CD4-positive, alpha-beta T cell (primary cell): ENCODE measurements at regions not wholly inside any gene's neighbourhood (a gene's known extent, or its start where the extent isn't known, plus 50 kb on each side); places are given as distances from the start of the nearest gene placed in this dataset.

Experiments
- ATAC-seq: fragments of 200-7000 bp; cut with Tn5 transposase; one replicate; pipeline ENCODE4 v1.10.0; 2022; ENCODE audit warnings: mild to moderate bottlenecking; ENCODE audit not compliant: poor library complexity
- CTCF ChIA-PET: fragments of 350-600 bp; sonication (Branson Sonifier 250); formaldehyde crosslinking; loops from one replicate; lab custom pipeline; 2021; ENCODE audit warnings: antibody characterized with exemption, inconsistent platforms; lab: Charles Lee
- POLR2A ChIA-PET: fragments of 350-600 bp; sonication (Branson Sonifier 250); formaldehyde crosslinking; loops from one replicate; lab custom pipeline; 2021; ENCODE audit warnings: antibody characterized with exemption, inconsistent platforms; lab: Charles Lee
- DNase-seq, 14 experiments: peaks; one replicate each; pipeline ENCODE4 v3.0.0-alpha.2; 2013 to 2020; ENCODE audit warnings: mixed read lengths in 2 of 14
- H3K27ac ChIP-seq, 2 donors: one replicate each; pipeline versions ENCODE4 v1.5.1 to v1.7.0; 2013; ENCODE audit warnings: low read length in 2 of 2, low read depth in 1 of 2, mild to moderate bottlenecking in 1 of 2
- H3K27me3 ChIP-seq, 2 experiments: 1 replicate in 1 of 2; 2 replicates in 1 of 2; pipeline versions ENCODE4 v1.6.1 to v1.7.0; 2013; ENCODE audit warnings: low read length in 2 of 2, control low read depth in 1 of 2, mild to moderate bottlenecking in 1 of 2, moderate library complexity in 1 of 2; ENCODE audit not compliant: insufficient read depth in 2 of 2, control insufficient read depth in 1 of 2
- H3K36me3 ChIP-seq: one replicate; pipeline ENCODE4 v1.6.1; 2013; ENCODE audit warnings: low read length, control low read depth; ENCODE audit not compliant: insufficient read depth
- H3K4me1 ChIP-seq: one replicate; pipeline ENCODE4 v1.6.1; 2013; ENCODE audit warnings: low read length, control low read depth; ENCODE audit not compliant: insufficient read depth
- H3K4me3 ChIP-seq: one replicate; pipeline ENCODE4 v1.5.1; 2013; ENCODE audit warnings: mild to moderate bottlenecking, low read length, moderate library complexity
- H3K9me3 ChIP-seq, 2 experiments: 1 replicate in 1 of 2; 2 replicates in 1 of 2; pipeline versions ENCODE4 v1.6.1 to v1.7.0; 2013; ENCODE audit warnings: low read length in 2 of 2, mild to moderate bottlenecking in 2 of 2, control low read depth in 1 of 2, moderate library complexity in 1 of 2; ENCODE audit not compliant: control insufficient read depth in 1 of 2, insufficient read depth in 1 of 2
- H3K27ac Mint-ChIP-seq: one replicate; pipeline ENCODE4 v1.8.0; 2020; ENCODE audit warnings: mixed read lengths
- H3K27me3 Mint-ChIP-seq: one replicate; pipeline ENCODE4 v1.8.0; 2021; ENCODE audit warnings: mixed read lengths
- H3K36me3 Mint-ChIP-seq: one replicate; pipeline ENCODE4 v1.8.0; 2021; ENCODE audit warnings: low read depth, mixed read lengths
- H3K4me1 Mint-ChIP-seq: one replicate; pipeline ENCODE4 v1.8.0; 2021; ENCODE audit warnings: low read depth, mixed read lengths
- H3K4me3 Mint-ChIP-seq: one replicate; pipeline ENCODE4 v1.8.0; 2020; ENCODE audit warnings: mild to moderate bottlenecking, mixed read lengths
- H3K9me3 Mint-ChIP-seq: one replicate; pipeline ENCODE4 v1.8.0; 2020; ENCODE audit warnings: mixed read lengths
- CTCF ChIP-seq: fragments of 200-600 bp; IDR thresholded peaks from one replicate; pipeline ENCODE4 v1.8.0; 2022; ENCODE audit warnings: antibody characterized with exemption, mild to moderate bottlenecking
- intact Hi-C, 2 experiments: fragments of 100-400 bp; cut with DNase I in 1 of 2; cut with micrococcal nuclease in 1 of 2; formaldehyde crosslinking; loops; one replicate each; pipeline versions ENCODE4 v1.15.1 to v1.9.0; 2023 to 2025; cut with DNase I, micrococcal nuclease

- no peak for TF ChIP-seq CTCF
- H3K27ac Mint-ChIP-seq = no peak overlapping the region
- H3K27me3 ChIP-seq = no peaks in the 10 kb centered on the region
- no peak for ATAC-seq
- ChIA-PET CTCF (no interaction called here), POLR2A (no interaction called here)
- DNase-seq = no peak
- no peak overlapping the region for H3K4me3 ChIP-seq
- no peaks in the 10 kb centered on the region for H3K36me3 Mint-ChIP-seq
- no peak overlapping the region for H3K27ac ChIP-seq
- no peak overlapping the region for H3K4me3 Mint-ChIP-seq
- no peaks in the 10 kb centered on the region for H3K27me3 Mint-ChIP-seq
- no peaks in the 10 kb centered on the region for H3K4me1 ChIP-seq
- no peaks in the 10 kb centered on the region for H3K9me3 Mint-ChIP-seq
- H3K36me3 ChIP-seq = no peaks in the 10 kb centered on the region
- intact Hi-C loops = no loop called here
- H3K9me3 ChIP-seq = no peaks in the 10 kb centered on the region
- H3K4me1 Mint-ChIP-seq = no peaks in the 10 kb centered on the region
These were observed 221.5 kb downstream of the VEGFC start for GRCh38 chr4:176571206-176571605.

GRCh38 chr4:176575141-176575730 lies 217.5 kb downstream of the VEGFC start:
- Mint-ChIP-seq H3K27ac (no peak overlapping the region), H3K4me3 (no peak overlapping the region), H3K36me3 (no peaks in the 10 kb centered on the region), H3K9me3 (no peaks in the 10 kb centered on the region), H3K27me3 (no peaks in the 10 kb centered on the region), H3K4me1 (no peaks in the 10 kb centered on the region)
- no peak for TF ChIP-seq CTCF
- Histone ChIP-seq H3K4me3 (no peak overlapping the region), H3K36me3 (no peaks in the 10 kb centered on the region), H3K4me1 (no peaks in the 10 kb centered on the region), H3K9me3 (no peaks in the 10 kb centered on the region), H3K27me3 (no peaks in the 10 kb centered on the region), H3K27ac (no peak overlapping the region)
- CTCF ChIA-PET = no interaction called here
- no peak for ATAC-seq
- POLR2A ChIA-PET = no interaction called here
- DNase-seq = no peak
- intact Hi-C loops = no loop called here

- intact Hi-C loops = no loop called here
- DNase-seq (no peak), ATAC-seq (no peak)
- ChIA-PET CTCF (no interaction called here), POLR2A (no interaction called here)
- Mint-ChIP-seq H3K4me1 (no peaks in the 10 kb centered on the region), H3K9me3 (no peaks in the 10 kb centered on the region), H3K4me3 (no peak overlapping the region), H3K27ac (no peak overlapping the region), H3K27me3 (no peaks in the 10 kb centered on the region), H3K36me3 (no peaks in the 10 kb centered on the region)
- Histone ChIP-seq H3K27ac (no peak overlapping the region), H3K4me3 (no peak overlapping the region), H3K27me3 (no peaks in the 10 kb centered on the region), H3K36me3 (no peaks in the 10 kb centered on the region), H3K4me1 (no peaks in the 10 kb centered on the region), H3K9me3 (no peaks in the 10 kb centered on the region)
- TF ChIP-seq CTCF = no peak
These were observed 213.5 kb downstream of the VEGFC start for GRCh38 chr4:176579226-176579625.
